HG03558 (cell line): ENCODE measurements at regions not wholly inside any gene's neighbourhood (a gene's known extent, or its start where the extent isn't known, plus 50 kb on each side); places are given as distances from the start of the nearest gene placed in this dataset.
"Not testable (repeated sequence)": the region's sequence is repeated elsewhere in the genome, so short reads cannot be mapped to it uniquely, and the experiment has no call there.

ENCODE experiments used
- ATAC-seq: cut with Tn5 transposase; IDR thresholded peaks from one replicate; pipeline ENCODE4 v1.9.1; 2021; ENCODE audit warnings: moderate number of reproducible peaks; ENCODE audit not compliant: unreplicated experiment; ENCODE audit errors: extremely low read depth

- ATAC-seq, result no peak
Observed at GRCh38 chr9:32045513-32045912, 338.9 kb upstream of the ACO1 start.

- ATAC-seq, result no peak
Observed at GRCh38 chr9:32067261-32067660, 317.2 kb upstream of the ACO1 start.

GRCh38 chr9:32069169-32069813 lies 315.2 kb upstream of the ACO1 start:
- no peak for ATAC-seq

GRCh38 chr9:32069969-32070368 lies 314.5 kb upstream of the ACO1 start:
- ATAC-seq, result no peak

- no peak for ATAC-seq
Observed at GRCh38 chr9:32072570-32072969, 311.9 kb upstream of the ACO1 start.

GRCh38 chr9:32092031-32092430 lies 292.4 kb upstream of the ACO1 start:
- ATAC-seq, result no peak

- ATAC-seq, result no peak
Observed at GRCh38 chr9:32117291-32117690, 267.2 kb upstream of the ACO1 start.

- ATAC-seq, result no peak
Observed at GRCh38 chr9:32128546-32128945, 255.9 kb upstream of the ACO1 start.

- ATAC-seq, result not testable (repeated sequence)
Observed at GRCh38 chr9:32130709-32131108, 253.7 kb upstream of the ACO1 start.

- ATAC-seq, result no peak
Observed at GRCh38 chr9:32136700-32137339, 247.6 kb upstream of the ACO1 start.

GRCh38 chr9:32142074-32142473 lies 242.4 kb upstream of the ACO1 start:
- no peak for ATAC-seq

- not testable (repeated sequence) for ATAC-seq
Observed at GRCh38 chr9:32148553-32148952, 235.9 kb upstream of the ACO1 start.

- no peak for ATAC-seq
Observed at GRCh38 chr9:32161209-32161608, 223.2 kb upstream of the ACO1 start.

- ATAC-seq, result peak; percentile 56
Observed at GRCh38 chr9:32161720-32162119, 222.7 kb upstream of the ACO1 start.

- ATAC-seq, result not testable (repeated sequence)
Observed at GRCh38 chr9:32166316-32166715, 218.1 kb upstream of the ACO1 start.

GRCh38 chr9:32171339-32171738 lies 213.1 kb upstream of the ACO1 start:
- no peak for ATAC-seq

GRCh38 chr9:32172256-32172655 lies 212.2 kb upstream of the ACO1 start:
- ATAC-seq, result no peak

GRCh38 chr9:32177396-32177795 lies 207.0 kb upstream of the ACO1 start:
- no peak for ATAC-seq

GRCh38 chr9:32180597-32180996 lies 203.8 kb upstream of the ACO1 start:
- no peak for ATAC-seq

- ATAC-seq, result no peak
Observed at GRCh38 chr9:32200241-32200640, 184.2 kb upstream of the ACO1 start.

- ATAC-seq, result no peak
Observed at GRCh38 chr9:32200896-32201295, 183.5 kb upstream of the ACO1 start.

- ATAC-seq, result not testable (repeated sequence)
Observed at GRCh38 chr9:32209164-32209563, 175.3 kb upstream of the ACO1 start.
